CD4-positive, CD25-positive, alpha-beta regulatory T cell (primary cell): ENCODE measurements at regions not wholly inside any gene's neighbourhood (a gene's known extent, or its start where the extent isn't known, plus 50 kb on each side); places are given as distances from the start of the nearest gene placed in this dataset.

Source experiments
- ATAC-seq, 2 donors: fragments of 150-1000 bp; cut with Tn5 transposase; one replicate each; pipeline ENCODE4 v1.10.0; 2021; ENCODE audit warnings: low read depth in 2 of 2, moderate number of reproducible peaks in 2 of 2, moderate library complexity in 1 of 2
- DNase-seq, 3 donors: peaks; one replicate each; pipeline versions ENCODE4 v3.0.0 to v3.0.0-alpha.2; 2012 to 2022; ENCODE audit warnings: mixed read lengths in 1 of 3
- H3K27ac ChIP-seq: one replicate; pipeline ENCODE4 v1.7.0; 2013; ENCODE audit warnings: mild to moderate bottlenecking, low read length; ENCODE audit not compliant: insufficient read depth, poor library complexity, severe bottlenecking
- H3K27me3 ChIP-seq: one replicate; pipeline ENCODE4 v1.7.0; 2013; ENCODE audit warnings: low read length; ENCODE audit not compliant: control insufficient read depth, insufficient read depth
- H3K36me3 ChIP-seq: one replicate; pipeline ENCODE4 v1.7.0; 2013; ENCODE audit warnings: mild to moderate bottlenecking, low read length, moderate library complexity; ENCODE audit not compliant: control insufficient read depth, insufficient read depth
- H3K4me1 ChIP-seq: 2 replicates; pipeline ENCODE4 v1.7.0; 2013; ENCODE audit warnings: mild to moderate bottlenecking, low read length; ENCODE audit not compliant: insufficient read depth, control insufficient read depth, poor library complexity, severe bottlenecking
- H3K4me3 ChIP-seq: one replicate; pipeline ENCODE4 v1.7.0; 2013; ENCODE audit warnings: low read depth, mild to moderate bottlenecking, low read length, moderate library complexity
- H3K9me3 ChIP-seq, 2 experiments: 1 replicate in 1 of 2; 2 replicates in 1 of 2; pipeline ENCODE4 v1.7.0; 2013; ENCODE audit warnings: low read length in 2 of 2, mild to moderate bottlenecking in 1 of 2, moderate library complexity in 1 of 2; ENCODE audit not compliant: control insufficient read depth in 2 of 2
- H3K27ac Mint-ChIP-seq, 3 donors: one replicate each; pipeline ENCODE4 v1.8.0; 2020 to 2022; ENCODE audit warnings: mild to moderate bottlenecking in 3 of 3, mixed read lengths in 3 of 3, moderate library complexity in 2 of 3
- H3K27me3 Mint-ChIP-seq: one replicate; pipeline ENCODE4 v1.8.0; 2022; ENCODE audit warnings: mild to moderate bottlenecking, mixed read lengths
- H3K36me3 Mint-ChIP-seq: one replicate; pipeline ENCODE4 v1.8.0; 2020; ENCODE audit warnings: mixed read lengths
- H3K4me1 Mint-ChIP-seq, 4 donors: one replicate each; pipeline ENCODE4 v1.8.0; 2020 to 2022; ENCODE audit warnings: mixed read lengths in 4 of 4, mild to moderate bottlenecking in 1 of 4
- H3K4me3 Mint-ChIP-seq, 4 donors: one replicate each; pipeline ENCODE4 v1.8.0; 2020 to 2022; ENCODE audit warnings: mild to moderate bottlenecking in 4 of 4, mixed read lengths in 4 of 4, moderate library complexity in 3 of 4
- H3K9me3 Mint-ChIP-seq, 7 donors: one replicate each; pipeline ENCODE4 v1.8.0; 2020 to 2022; ENCODE audit warnings: mixed read lengths in 7 of 7, mild to moderate bottlenecking in 3 of 7, moderate library complexity in 2 of 7

GRCh38 chr21:18524097-18524880 lies 120.7 kb upstream of the TMPRSS15 start:
- Mint-ChIP-seq H3K36me3 (no peaks in the 10 kb centered on the region), H3K27me3 (no peaks in the 10 kb centered on the region)

GRCh38 chr21:18529254-18529653 lies 125.7 kb upstream of the TMPRSS15 start:
- no peak overlapping the region for H3K27ac ChIP-seq
- no peaks in the 10 kb centered on the region for H3K4me1 Mint-ChIP-seq
- H3K4me3 ChIP-seq, result no peak overlapping the region
- H3K27me3 ChIP-seq, result no peaks in the 10 kb centered on the region
- no peak for ATAC-seq
- peaks cover 0 to 6% of the 10 kb centered on the region in 2 experiments for H3K9me3 ChIP-seq
- no peaks in the 10 kb centered on the region for H3K27me3 Mint-ChIP-seq
- peaks cover 0 to 10% (median 1%) of the 10 kb centered on the region in 7 donors for H3K9me3 Mint-ChIP-seq
- no peaks in the 10 kb centered on the region for H3K4me1 ChIP-seq
- no peak for DNase-seq
- H3K27ac Mint-ChIP-seq, result no peak overlapping the region
- H3K4me3 Mint-ChIP-seq, result no peak overlapping the region
- H3K36me3 ChIP-seq, result no peaks in the 10 kb centered on the region
- H3K36me3 Mint-ChIP-seq, result no peaks in the 10 kb centered on the region

More at GRCh38 chr21:18524097-18524880, 120.7 kb upstream of the TMPRSS15 start:
- no peak for ATAC-seq
- H3K9me3 Mint-ChIP-seq, result peaks cover 0 to 6% (median 2%) of the 10 kb centered on the region in 7 donors
- no peak for DNase-seq
- Histone ChIP-seq H3K4me1 (no peaks in the 10 kb centered on the region), H3K27ac (no peak overlapping the region), H3K27me3 (no peaks in the 10 kb centered on the region), H3K4me3 (no peak overlapping the region), H3K9me3 (peaks cover 0 to 3% of the 10 kb centered on the region in 2 experiments), H3K36me3 (no peaks in the 10 kb centered on the region)
- no peak overlapping the region for H3K4me3 Mint-ChIP-seq
- no peak overlapping the region for H3K27ac Mint-ChIP-seq
- H3K4me1 Mint-ChIP-seq, result no peaks in the 10 kb centered on the region

- Mint-ChIP-seq H3K27ac (no peak overlapping the region), H3K4me3 (no peak overlapping the region), H3K27me3 (no peaks in the 10 kb centered on the region), H3K9me3 (peaks cover 0 to 27% (median 5%) of the 10 kb centered on the region in 7 donors), H3K4me1 (no peaks in the 10 kb centered on the region), H3K36me3 (no peaks in the 10 kb centered on the region)
- H3K27ac ChIP-seq, result no peak overlapping the region
- H3K4me3 ChIP-seq, result no peak overlapping the region
- no peaks in the 10 kb centered on the region for H3K36me3 ChIP-seq
- DNase-seq, result no peak
- no peaks in the 10 kb centered on the region for H3K27me3 ChIP-seq
- H3K4me1 ChIP-seq, result no peaks in the 10 kb centered on the region
- peaks cover 0 to 8% of the 10 kb centered on the region in 2 experiments for H3K9me3 ChIP-seq
- no peak for ATAC-seq
Observed at GRCh38 chr21:18542081-18542480, 138.5 kb upstream of the TMPRSS15 start.

GRCh38 chr21:18545908-18546307 lies 142.3 kb upstream of the TMPRSS15 start:
- no peak for ATAC-seq
- Histone ChIP-seq H3K4me1 (no peaks in the 10 kb centered on the region), H3K27ac (no peak overlapping the region), H3K4me3 (no peak overlapping the region), H3K27me3 (no peaks in the 10 kb centered on the region), H3K36me3 (no peaks in the 10 kb centered on the region), H3K9me3 (peaks cover 0 to 8% of the 10 kb centered on the region in 2 experiments)
- H3K27ac Mint-ChIP-seq, result no peak overlapping the region
- H3K36me3 Mint-ChIP-seq, result no peaks in the 10 kb centered on the region
- no peaks in the 10 kb centered on the region for H3K4me1 Mint-ChIP-seq
- no peaks in the 10 kb centered on the region for H3K27me3 Mint-ChIP-seq
- no peak for DNase-seq
- peaks cover 0 to 25% (median 5%) of the 10 kb centered on the region in 7 donors for H3K9me3 Mint-ChIP-seq
- H3K4me3 Mint-ChIP-seq, result no peak overlapping the region

- DNase-seq (no peak), ATAC-seq (no peak)
- peaks cover 0 to 8% of the 10 kb centered on the region in 2 experiments for H3K9me3 ChIP-seq
- Mint-ChIP-seq H3K9me3 (peaks cover 0 to 23% (median 5%) of the 10 kb centered on the region in 7 donors), H3K36me3 (no peaks in the 10 kb centered on the region), H3K4me1 (no peaks in the 10 kb centered on the region), H3K4me3 (no peak overlapping the region), H3K27me3 (no peaks in the 10 kb centered on the region), H3K27ac (no peak overlapping the region)
- H3K4me3 ChIP-seq, result no peak overlapping the region
- H3K27me3 ChIP-seq, result no peaks in the 10 kb centered on the region
- H3K4me1 ChIP-seq, result no peaks in the 10 kb centered on the region
- no peak overlapping the region for H3K27ac ChIP-seq
- H3K36me3 ChIP-seq, result no peaks in the 10 kb centered on the region
Observed at GRCh38 chr21:18547347-18547746, 143.8 kb upstream of the TMPRSS15 start.

- Mint-ChIP-seq H3K27me3 (no peaks in the 10 kb centered on the region), H3K4me3 (no peak overlapping the region), H3K27ac (no peak overlapping the region), H3K9me3 (peaks cover 0 to 29% (median 7%) of the 10 kb centered on the region in 7 donors), H3K36me3 (no peaks in the 10 kb centered on the region), H3K4me1 (no peaks in the 10 kb centered on the region)
- ATAC-seq (no peak), DNase-seq (no peak)
- H3K4me1 ChIP-seq, result no peaks in the 10 kb centered on the region
- H3K9me3 ChIP-seq, result peaks cover 0 to 6% of the 10 kb centered on the region in 2 experiments
- H3K27me3 ChIP-seq, result no peaks in the 10 kb centered on the region
- H3K36me3 ChIP-seq, result no peaks in the 10 kb centered on the region
- H3K4me3 ChIP-seq, result no peak overlapping the region
- no peak overlapping the region for H3K27ac ChIP-seq
Observed at GRCh38 chr21:18548249-18548648, 144.7 kb upstream of the TMPRSS15 start.

- Mint-ChIP-seq H3K36me3 (no peaks in the 10 kb centered on the region), H3K27me3 (no peaks in the 10 kb centered on the region), H3K9me3 (peaks cover 0 to 24% (median 7%) of the 10 kb centered on the region in 7 donors), H3K4me1 (no peaks in the 10 kb centered on the region), H3K27ac (no peak overlapping the region), H3K4me3 (no peak overlapping the region)
- Histone ChIP-seq H3K27ac (no peak overlapping the region), H3K27me3 (no peaks in the 10 kb centered on the region), H3K36me3 (no peaks in the 10 kb centered on the region), H3K4me3 (no peak overlapping the region), H3K4me1 (no peaks in the 10 kb centered on the region), H3K9me3 (no peaks in the 10 kb centered on the region)
- DNase-seq (no peak), ATAC-seq (no peak)
Observed at GRCh38 chr21:18549214-18549905, 145.8 kb upstream of the TMPRSS15 start.
